CD4-positive, alpha-beta T cell (primary cell): ENCODE measurements at regions not wholly inside any gene's neighbourhood (a gene's known extent, or its start where the extent isn't known, plus 50 kb on each side); places are given as distances from the start of the nearest gene placed in this dataset.

Source experiments
- ATAC-seq: fragments of 200-7000 bp; cut with Tn5 transposase; one replicate; pipeline ENCODE4 v1.10.0; 2022; ENCODE audit warnings: mild to moderate bottlenecking; ENCODE audit not compliant: poor library complexity
- CTCF ChIA-PET: fragments of 350-600 bp; sonication (Branson Sonifier 250); formaldehyde crosslinking; loops from one replicate; lab custom pipeline; 2021; ENCODE audit warnings: antibody characterized with exemption, inconsistent platforms; lab: Charles Lee
- POLR2A ChIA-PET: fragments of 350-600 bp; sonication (Branson Sonifier 250); formaldehyde crosslinking; loops from one replicate; lab custom pipeline; 2021; ENCODE audit warnings: antibody characterized with exemption, inconsistent platforms; lab: Charles Lee
- DNase-seq, 14 experiments: peaks; one replicate each; pipeline ENCODE4 v3.0.0-alpha.2; 2013 to 2020; ENCODE audit warnings: mixed read lengths in 2 of 14
- H3K27ac ChIP-seq, 2 donors: one replicate each; pipeline versions ENCODE4 v1.5.1 to v1.7.0; 2013; ENCODE audit warnings: low read length in 2 of 2, low read depth in 1 of 2, mild to moderate bottlenecking in 1 of 2
- H3K27me3 ChIP-seq, 2 experiments: 1 replicate in 1 of 2; 2 replicates in 1 of 2; pipeline versions ENCODE4 v1.6.1 to v1.7.0; 2013; ENCODE audit warnings: low read length in 2 of 2, control low read depth in 1 of 2, mild to moderate bottlenecking in 1 of 2, moderate library complexity in 1 of 2; ENCODE audit not compliant: insufficient read depth in 2 of 2, control insufficient read depth in 1 of 2
- H3K36me3 ChIP-seq: one replicate; pipeline ENCODE4 v1.6.1; 2013; ENCODE audit warnings: low read length, control low read depth; ENCODE audit not compliant: insufficient read depth
- H3K4me1 ChIP-seq: one replicate; pipeline ENCODE4 v1.6.1; 2013; ENCODE audit warnings: low read length, control low read depth; ENCODE audit not compliant: insufficient read depth
- H3K4me3 ChIP-seq: one replicate; pipeline ENCODE4 v1.5.1; 2013; ENCODE audit warnings: mild to moderate bottlenecking, low read length, moderate library complexity
- H3K9me3 ChIP-seq, 2 experiments: 1 replicate in 1 of 2; 2 replicates in 1 of 2; pipeline versions ENCODE4 v1.6.1 to v1.7.0; 2013; ENCODE audit warnings: low read length in 2 of 2, mild to moderate bottlenecking in 2 of 2, control low read depth in 1 of 2, moderate library complexity in 1 of 2; ENCODE audit not compliant: control insufficient read depth in 1 of 2, insufficient read depth in 1 of 2
- H3K27ac Mint-ChIP-seq: one replicate; pipeline ENCODE4 v1.8.0; 2020; ENCODE audit warnings: mixed read lengths
- H3K27me3 Mint-ChIP-seq: one replicate; pipeline ENCODE4 v1.8.0; 2021; ENCODE audit warnings: mixed read lengths
- H3K36me3 Mint-ChIP-seq: one replicate; pipeline ENCODE4 v1.8.0; 2021; ENCODE audit warnings: low read depth, mixed read lengths
- H3K4me1 Mint-ChIP-seq: one replicate; pipeline ENCODE4 v1.8.0; 2021; ENCODE audit warnings: low read depth, mixed read lengths
- H3K4me3 Mint-ChIP-seq: one replicate; pipeline ENCODE4 v1.8.0; 2020; ENCODE audit warnings: mild to moderate bottlenecking, mixed read lengths
- H3K9me3 Mint-ChIP-seq: one replicate; pipeline ENCODE4 v1.8.0; 2020; ENCODE audit warnings: mixed read lengths
- CTCF ChIP-seq: fragments of 200-600 bp; IDR thresholded peaks from one replicate; pipeline ENCODE4 v1.8.0; 2022; ENCODE audit warnings: antibody characterized with exemption, mild to moderate bottlenecking
- intact Hi-C, 2 experiments: fragments of 100-400 bp; cut with DNase I in 1 of 2; cut with micrococcal nuclease in 1 of 2; formaldehyde crosslinking; loops; one replicate each; pipeline versions ENCODE4 v1.15.1 to v1.9.0; 2023 to 2025; cut with DNase I, micrococcal nuclease

DNA sequence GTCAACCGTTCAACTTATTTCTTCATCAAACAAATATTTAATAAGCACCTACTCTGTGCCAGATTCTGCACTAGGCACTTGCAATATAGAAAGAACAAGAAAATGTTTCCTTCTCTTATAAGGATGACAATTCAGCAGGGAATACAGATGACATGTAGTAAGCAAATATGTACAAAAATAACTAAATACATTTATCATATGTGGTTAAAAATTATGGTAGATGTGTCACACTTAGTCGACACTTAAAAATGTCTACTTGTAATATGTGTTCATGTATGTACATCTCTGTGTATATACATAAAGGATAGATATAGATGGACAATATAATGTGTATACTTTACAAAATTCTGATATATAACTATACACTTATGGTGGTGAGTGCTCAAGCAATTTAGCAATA, 417.0 kb upstream of the MEF2C start:
- CTCF ChIA-PET, result no interaction called here
- Histone ChIP-seq H3K36me3 (no peaks in the 10 kb centered on the region), H3K27me3 (no peaks in the 10 kb centered on the region), H3K27ac (no peak overlapping the region), H3K9me3 (no peaks in the 10 kb centered on the region), H3K4me1 (no peaks in the 10 kb centered on the region), H3K4me3 (no peak overlapping the region)
- H3K9me3 Mint-ChIP-seq, result no peaks in the 10 kb centered on the region
- H3K27me3 Mint-ChIP-seq, result no peaks in the 10 kb centered on the region
- POLR2A ChIA-PET, result no interaction called here
- no peaks in the 10 kb centered on the region for H3K4me1 Mint-ChIP-seq
- H3K27ac Mint-ChIP-seq, result no peak overlapping the region
- no peak overlapping the region for H3K4me3 Mint-ChIP-seq
- DNase-seq (no peak), ATAC-seq (no peak)
- intact Hi-C loops, result no loop called here
- TF ChIP-seq CTCF, result no peak
- no peaks in the 10 kb centered on the region for H3K36me3 Mint-ChIP-seq

GRCh38 chr5:89297066-89297465, 414.1 kb upstream of the MEF2C start:
- Mint-ChIP-seq H3K27ac (no peak overlapping the region), H3K9me3 (no peaks in the 10 kb centered on the region), H3K4me1 (no peaks in the 10 kb centered on the region), H3K27me3 (no peaks in the 10 kb centered on the region), H3K4me3 (no peak overlapping the region), H3K36me3 (no peaks in the 10 kb centered on the region)
- H3K4me1 ChIP-seq, result no peaks in the 10 kb centered on the region
- no peaks in the 10 kb centered on the region for H3K27me3 ChIP-seq
- ChIA-PET POLR2A (no interaction called here), CTCF (no interaction called here)
- H3K4me3 ChIP-seq, result no peak overlapping the region
- TF ChIP-seq CTCF, result no peak
- no peaks in the 10 kb centered on the region for H3K9me3 ChIP-seq
- ATAC-seq (no peak), DNase-seq (no peak)
- no peak overlapping the region for H3K27ac ChIP-seq
- H3K36me3 ChIP-seq, result no peaks in the 10 kb centered on the region
- intact Hi-C loops, result no loop called here

- ATAC-seq, result no peak
These were observed 410.8 kb upstream of the MEF2C start for GRCh38 chr5:89293810-89294209.

More at GRCh38 chr5:89293810-89294209, 410.8 kb upstream of the MEF2C start:
- ChIA-PET POLR2A (no interaction called here), CTCF (no interaction called here)
- Mint-ChIP-seq H3K27ac (no peak overlapping the region), H3K27me3 (no peaks in the 10 kb centered on the region), H3K4me1 (no peaks in the 10 kb centered on the region), H3K9me3 (no peaks in the 10 kb centered on the region), H3K4me3 (no peak overlapping the region), H3K36me3 (no peaks in the 10 kb centered on the region)
- Histone ChIP-seq H3K36me3 (no peaks in the 10 kb centered on the region), H3K4me1 (no peaks in the 10 kb centered on the region), H3K9me3 (no peaks in the 10 kb centered on the region), H3K27ac (no peak overlapping the region), H3K27me3 (no peaks in the 10 kb centered on the region), H3K4me3 (no peak overlapping the region)
- DNase-seq, result peak in 2 of 14 experiments; percentile 56 to 65
- TF ChIP-seq CTCF, result no peak
- intact Hi-C loops, result no loop called here
